Activated CD4-positive, alpha-beta memory T cell treated with anti-CD3 and anti-CD28 coated beads for 36 hours (primary cell): ENCODE measurements at regions not wholly inside any gene's neighbourhood (a gene's known extent, or its start where the extent isn't known, plus 50 kb on each side); places are given as distances from the start of the nearest gene placed in this dataset.

Experiments
- CTCF ChIA-PET: fragments of 350-600 bp; sonication (Branson Sonifier 250); formaldehyde crosslinking; loops from one replicate; lab custom pipeline; 2021; ENCODE audit warnings: antibody characterized with exemption, inconsistent platforms; lab: Charles Lee
- POLR2A ChIA-PET: fragments of 350-600 bp; sonication (Branson Sonifier 250); formaldehyde crosslinking; loops from one replicate; lab custom pipeline; 2021; ENCODE audit warnings: antibody characterized with exemption; lab: Charles Lee
- DNase-seq: peaks from one replicate; pipeline ENCODE4 v3.0.0-alpha.2; 2020
- H3K27ac Mint-ChIP-seq: one replicate; pipeline ENCODE4 v1.8.0; 2021; ENCODE audit warnings: mixed read lengths
- H3K27me3 Mint-ChIP-seq: one replicate; pipeline ENCODE4 v1.8.0; 2021; ENCODE audit warnings: mixed read lengths
- H3K36me3 Mint-ChIP-seq: one replicate; pipeline ENCODE4 v1.8.0; 2021; ENCODE audit warnings: mixed read lengths
- H3K4me1 Mint-ChIP-seq: one replicate; pipeline ENCODE4 v1.8.0; 2021; ENCODE audit warnings: low read depth, mixed read lengths
- H3K4me3 Mint-ChIP-seq: one replicate; pipeline ENCODE4 v1.8.0; 2021; ENCODE audit warnings: mild to moderate bottlenecking, mixed read lengths
- H3K9me3 Mint-ChIP-seq: one replicate; pipeline ENCODE4 v1.8.0; 2021; ENCODE audit warnings: mixed read lengths
- intact Hi-C: fragments of 100-400 bp; cut with micrococcal nuclease; formaldehyde crosslinking; loops from one replicate; pipeline ENCODE4 v1.15.1; 2023

DNA sequence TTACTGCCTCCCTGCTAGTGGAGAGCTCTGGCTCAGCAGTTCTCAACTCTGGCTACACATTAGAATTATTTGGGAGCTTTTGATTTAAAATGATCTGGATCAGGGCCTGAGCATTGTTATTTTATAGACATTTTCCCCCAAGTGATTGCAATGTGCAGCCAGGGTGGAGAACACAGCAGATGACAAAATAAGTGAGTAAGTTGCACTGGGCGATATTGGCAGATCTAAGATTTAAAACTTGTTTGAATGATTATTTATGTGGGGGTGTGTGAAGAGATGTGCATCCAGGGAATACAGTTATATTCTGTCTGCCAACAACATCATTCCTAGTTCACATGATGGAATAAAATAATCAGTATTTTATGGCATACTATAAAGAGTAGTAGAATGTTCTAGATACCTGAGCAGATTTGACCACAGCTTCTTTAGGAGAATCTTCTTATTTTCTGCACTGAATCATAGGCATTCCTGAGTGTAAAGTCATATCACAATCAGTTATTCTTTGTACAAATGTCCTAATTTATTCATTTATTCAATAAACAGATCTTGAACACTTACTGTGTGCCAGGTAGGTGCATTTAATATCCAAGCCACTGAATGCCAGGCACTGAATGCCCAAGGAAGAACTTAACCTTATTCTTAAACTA is 123.9 kb downstream of the UCHL1 start:
- POLR2A ChIA-PET: no interaction called here
- H3K27ac Mint-ChIP-seq: no peak overlapping the region

DNA sequence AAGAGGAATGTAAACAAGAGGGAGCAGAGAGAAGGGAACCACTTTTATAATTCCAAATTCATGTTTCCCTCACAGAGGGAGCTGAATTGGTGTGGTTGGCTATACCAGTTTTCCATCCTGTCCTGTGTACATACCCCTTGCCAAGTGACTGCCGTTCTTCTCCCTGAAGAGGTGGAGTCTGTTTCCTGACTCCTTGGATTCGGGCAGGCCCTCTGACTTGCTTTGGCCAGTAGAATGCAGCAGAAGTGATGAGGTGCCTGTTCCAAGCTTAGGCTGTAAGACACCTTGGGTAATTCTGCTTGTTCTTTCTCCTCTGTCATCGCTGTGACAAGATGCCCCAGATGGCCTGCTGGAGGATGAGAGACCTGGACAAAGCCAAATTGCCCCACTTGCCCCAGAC is 124.7 kb downstream of the UCHL1 start:
- Mint-ChIP-seq H3K27me3 (no peaks in the 10 kb centered on the region), H3K9me3 (peaks cover 8% of the 10 kb centered on the region), H3K36me3 (no peaks in the 10 kb centered on the region), H3K27ac (no peak overlapping the region), H3K4me1 (no peaks in the 10 kb centered on the region), H3K4me3 (no peak overlapping the region)
- ChIA-PET POLR2A (no interaction called here), CTCF (no interaction called here)
- DNase-seq: no peak
- intact Hi-C loops: no loop called here

More for the DNA sequence above, 123.9 kb downstream of the UCHL1 start:
- Mint-ChIP-seq H3K9me3 (peaks cover 8% of the 10 kb centered on the region), H3K36me3 (no peaks in the 10 kb centered on the region), H3K4me3 (no peak overlapping the region), H3K4me1 (no peaks in the 10 kb centered on the region), H3K27me3 (no peaks in the 10 kb centered on the region)
- intact Hi-C loops: no loop called here
- CTCF ChIA-PET: no interaction called here
- no peak for DNase-seq

DNA sequence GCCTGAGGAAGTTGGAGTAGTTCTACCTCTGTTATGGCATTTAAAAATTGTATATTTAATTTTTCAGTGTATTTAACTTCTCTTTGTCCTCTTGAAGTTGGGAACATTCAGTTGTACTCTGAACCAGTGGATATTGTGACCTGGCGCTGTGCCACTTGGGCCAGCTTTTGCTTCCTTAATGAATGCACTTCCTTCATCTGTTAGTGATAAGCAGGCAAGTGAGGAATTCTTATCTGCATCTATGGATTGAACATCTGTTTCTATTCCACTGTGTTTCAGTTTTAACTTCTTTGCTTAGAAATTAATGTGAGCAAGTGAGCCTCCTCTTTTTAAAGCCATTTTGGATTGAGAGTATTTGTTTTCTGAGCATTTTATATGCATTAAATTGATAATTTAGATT is 128.3 kb downstream of the UCHL1 start:
- ChIA-PET POLR2A (no interaction called here), CTCF (no interaction called here)
- Mint-ChIP-seq H3K27me3 (no peaks in the 10 kb centered on the region), H3K27ac (no peak overlapping the region), H3K4me1 (no peaks in the 10 kb centered on the region), H3K4me3 (no peak overlapping the region), H3K9me3 (no peaks in the 10 kb centered on the region), H3K36me3 (no peaks in the 10 kb centered on the region)
- DNase-seq: no peak
- intact Hi-C loops: no loop called here

DNA sequence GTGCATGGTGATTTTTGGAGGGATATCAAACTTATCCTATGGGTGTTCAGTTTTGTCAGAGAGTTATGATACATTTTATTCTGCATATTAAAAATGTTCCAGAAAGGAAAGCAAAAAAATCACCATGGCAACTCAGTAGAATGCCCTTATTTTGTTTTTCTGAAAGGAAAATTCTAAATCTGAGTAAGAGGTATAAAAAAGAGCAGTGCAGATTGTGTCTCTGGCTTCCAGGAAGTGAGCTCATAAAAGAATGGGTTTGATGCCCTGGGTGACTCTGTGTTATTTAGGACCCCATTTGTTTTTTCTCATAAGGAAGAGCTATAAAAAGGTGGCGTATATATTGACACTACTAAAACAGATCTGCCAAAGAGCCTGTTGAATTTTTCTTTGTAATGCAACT is 128.8 kb downstream of the UCHL1 start:
- Mint-ChIP-seq H3K9me3 (no peaks in the 10 kb centered on the region), H3K4me1 (no peaks in the 10 kb centered on the region), H3K27me3 (no peaks in the 10 kb centered on the region), H3K36me3 (no peaks in the 10 kb centered on the region), H3K4me3 (no peak overlapping the region), H3K27ac (no peak overlapping the region)
- DNase-seq: no peak
- ChIA-PET POLR2A (no interaction called here), CTCF (no interaction called here)
- intact Hi-C loops: no loop called here

DNA sequence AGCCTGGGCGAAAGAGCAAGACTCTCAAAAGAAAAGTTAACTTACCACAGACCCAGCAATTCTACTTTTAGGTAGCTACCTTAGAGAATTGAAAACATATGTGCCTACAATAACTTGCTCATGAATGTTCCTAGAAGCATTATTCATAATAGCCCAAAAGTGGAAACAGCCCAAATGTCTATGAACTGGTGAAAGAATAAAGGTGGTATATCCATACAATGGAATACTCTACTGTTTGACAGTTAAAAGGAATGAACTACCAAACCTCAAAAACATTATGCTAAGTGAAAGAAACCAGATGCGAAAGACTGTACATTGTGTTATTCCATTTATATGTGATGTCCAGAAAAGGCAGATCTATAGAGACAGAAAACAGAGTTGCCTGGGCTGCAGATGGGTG is 131.4 kb downstream of the UCHL1 start:
- intact Hi-C loops: no loop called here
- Mint-ChIP-seq H3K9me3 (no peaks in the 10 kb centered on the region), H3K27me3 (no peaks in the 10 kb centered on the region), H3K27ac (no peak overlapping the region), H3K4me1 (no peaks in the 10 kb centered on the region), H3K36me3 (no peaks in the 10 kb centered on the region), H3K4me3 (no peak overlapping the region)
- DNase-seq: no peak
- POLR2A ChIA-PET: no interaction called here
- CTCF ChIA-PET: no interaction called here

DNA sequence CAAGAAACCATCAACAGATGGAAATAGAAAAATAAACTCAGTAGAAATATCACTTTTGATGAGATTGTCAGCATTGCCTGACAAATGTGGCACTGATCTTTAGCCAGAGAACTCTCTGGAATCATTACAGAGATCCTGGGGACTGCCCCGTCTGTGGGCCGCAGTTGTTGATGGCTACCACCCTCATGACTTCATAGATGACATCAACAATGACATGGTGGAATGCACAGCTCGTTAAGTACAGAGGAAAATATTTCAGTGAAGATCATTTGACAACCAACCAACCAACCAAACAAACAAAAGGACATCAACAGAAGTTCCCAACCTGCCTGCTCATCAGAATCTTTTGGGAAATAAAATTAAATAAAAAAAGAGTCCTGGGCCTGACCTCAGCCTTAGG is 132.6 kb downstream of the UCHL1 start:
- DNase-seq: no peak
- Mint-ChIP-seq H3K4me1 (no peaks in the 10 kb centered on the region), H3K27ac (no peak overlapping the region), H3K4me3 (no peak overlapping the region), H3K27me3 (no peaks in the 10 kb centered on the region), H3K36me3 (no peaks in the 10 kb centered on the region), H3K9me3 (no peaks in the 10 kb centered on the region)
- ChIA-PET POLR2A (no interaction called here), CTCF (no interaction called here)
- intact Hi-C loops: no loop called here

DNA sequence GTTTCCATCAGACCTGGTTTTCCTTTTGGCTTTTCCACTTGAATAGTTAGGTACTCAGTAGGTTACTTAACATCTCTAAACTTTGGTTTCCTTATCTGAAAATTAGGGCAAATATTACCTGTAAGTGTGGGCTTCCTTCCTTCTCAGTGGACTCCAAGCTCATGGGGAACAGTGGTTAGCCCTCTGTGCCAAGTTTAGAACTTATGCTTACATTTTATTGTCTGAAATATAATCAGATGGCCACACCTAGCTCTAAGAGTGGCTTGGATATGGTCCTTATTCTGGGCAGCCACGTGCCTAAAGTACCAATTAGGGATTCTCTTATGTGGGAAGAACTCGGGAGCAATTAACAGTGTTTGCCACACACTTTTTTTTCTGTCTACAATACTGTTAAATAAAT is 133.9 kb downstream of the UCHL1 start:
- Mint-ChIP-seq H3K36me3 (no peaks in the 10 kb centered on the region), H3K4me1 (no peaks in the 10 kb centered on the region), H3K9me3 (no peaks in the 10 kb centered on the region), H3K27ac (no peak overlapping the region), H3K27me3 (no peaks in the 10 kb centered on the region), H3K4me3 (no peak overlapping the region)
- no peak for DNase-seq
- intact Hi-C loops: no loop called here
- CTCF ChIA-PET: no interaction called here
- POLR2A ChIA-PET: no interaction called here

DNA sequence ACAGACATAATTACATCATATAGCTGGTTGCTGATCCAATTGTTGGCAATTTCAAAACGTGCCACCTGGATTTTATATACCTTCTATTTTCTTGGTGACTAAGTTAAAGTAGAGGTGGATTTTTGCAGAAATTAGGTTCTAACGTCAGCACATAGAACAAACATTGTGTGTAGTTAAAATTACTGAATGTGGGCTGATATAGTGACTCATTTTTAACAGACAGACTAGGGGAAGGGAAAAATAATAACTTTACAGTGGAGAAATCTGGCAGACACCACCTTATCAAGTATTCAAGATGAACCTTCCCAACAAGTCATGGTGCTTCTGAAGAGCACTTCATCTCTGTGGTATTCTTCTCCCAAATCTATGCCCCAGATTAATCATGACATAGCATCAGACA is 134.5 kb downstream of the UCHL1 start:
- intact Hi-C loops: no loop called here
- Mint-ChIP-seq H3K27ac (no peak overlapping the region), H3K4me1 (no peaks in the 10 kb centered on the region), H3K9me3 (no peaks in the 10 kb centered on the region), H3K27me3 (no peaks in the 10 kb centered on the region), H3K4me3 (no peak overlapping the region), H3K36me3 (no peaks in the 10 kb centered on the region)
- ChIA-PET CTCF (no interaction called here), POLR2A (no interaction called here)
- no peak for DNase-seq

DNA sequence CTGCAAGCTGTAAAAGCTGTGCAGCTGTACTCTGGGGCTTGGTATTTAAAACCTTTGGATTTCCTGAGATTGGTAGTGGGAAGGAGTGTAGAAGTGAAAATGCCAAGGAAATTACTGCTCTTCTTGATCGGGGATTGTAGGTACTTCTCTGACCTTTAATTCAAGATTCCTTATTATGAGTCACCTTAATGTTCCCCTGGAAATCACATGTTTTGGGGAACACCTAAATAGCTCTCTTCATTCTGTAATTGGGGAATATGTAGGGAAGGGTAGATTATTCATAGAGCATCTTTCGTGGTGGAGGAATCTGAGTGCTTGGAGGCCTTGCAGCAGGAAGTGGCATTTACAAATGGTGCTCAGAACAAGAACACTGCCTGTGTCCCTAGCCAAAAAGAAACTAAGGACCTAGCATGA is 137.8 kb downstream of the UCHL1 start:
- Mint-ChIP-seq H3K9me3 (no peaks in the 10 kb centered on the region), H3K27me3 (no peaks in the 10 kb centered on the region), H3K4me3 (no peak overlapping the region), H3K4me1 (no peaks in the 10 kb centered on the region), H3K27ac (no peak overlapping the region), H3K36me3 (no peaks in the 10 kb centered on the region)
- intact Hi-C loops: no loop called here
- ChIA-PET POLR2A (no interaction called here), CTCF (no interaction called here)
- DNase-seq: no peak

DNA sequence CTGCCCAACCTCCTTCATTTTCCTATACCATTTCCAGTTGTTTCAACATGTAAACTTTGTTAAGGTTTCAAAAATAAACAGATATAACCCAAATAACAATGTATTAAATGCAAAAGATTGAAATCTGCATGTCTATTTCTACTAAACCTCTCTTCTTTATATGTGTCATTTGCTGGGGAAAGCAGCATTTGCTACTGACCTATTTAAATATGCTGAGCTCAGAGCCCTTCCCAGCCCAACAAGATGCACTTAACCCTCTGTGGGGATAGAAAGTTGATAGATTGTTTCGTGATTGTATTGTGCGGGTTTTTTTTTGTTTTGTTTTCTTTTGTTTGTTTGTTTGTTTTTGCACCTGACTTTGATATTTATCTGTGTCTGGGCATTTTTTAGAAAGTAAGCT is 139.5 kb downstream of the UCHL1 start:
- Mint-ChIP-seq H3K27ac (no peak overlapping the region), H3K9me3 (no peaks in the 10 kb centered on the region), H3K4me3 (no peak overlapping the region), H3K4me1 (no peaks in the 10 kb centered on the region), H3K36me3 (no peaks in the 10 kb centered on the region), H3K27me3 (no peaks in the 10 kb centered on the region)
- POLR2A ChIA-PET: no interaction called here
- CTCF ChIA-PET: no interaction called here
- no peak for DNase-seq
- intact Hi-C loops: no loop called here

DNA sequence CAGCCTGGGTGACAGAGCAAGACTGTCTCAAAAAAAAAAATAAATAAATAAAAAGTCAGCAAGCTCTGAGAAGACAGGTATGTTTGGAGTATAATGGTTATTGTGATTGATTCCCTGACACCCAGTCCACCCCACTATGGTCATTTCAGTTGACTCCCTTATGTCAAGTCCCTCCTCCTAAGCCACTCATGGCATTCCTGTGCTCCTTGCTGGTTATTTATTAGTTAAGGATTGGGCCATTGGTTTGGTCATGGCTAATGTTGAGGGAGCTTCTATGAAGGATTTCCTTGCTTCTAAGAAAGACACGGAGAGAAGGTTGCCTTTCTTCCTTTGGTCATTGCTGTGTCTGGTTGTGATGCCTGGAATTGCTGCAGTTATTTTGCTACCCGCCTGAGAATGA is 140.1 kb downstream of the UCHL1 start:
- H3K27me3 Mint-ChIP-seq: no peaks in the 10 kb centered on the region
- no peak overlapping the region for H3K4me3 Mint-ChIP-seq
- intact Hi-C loops: no loop called here
- no peaks in the 10 kb centered on the region for H3K9me3 Mint-ChIP-seq
- H3K36me3 Mint-ChIP-seq: no peaks in the 10 kb centered on the region
- ChIA-PET CTCF (no interaction called here), POLR2A (no interaction called here)
- H3K4me1 Mint-ChIP-seq: no peaks in the 10 kb centered on the region
- H3K27ac Mint-ChIP-seq: no peak overlapping the region
- DNase-seq: no peak

DNA sequence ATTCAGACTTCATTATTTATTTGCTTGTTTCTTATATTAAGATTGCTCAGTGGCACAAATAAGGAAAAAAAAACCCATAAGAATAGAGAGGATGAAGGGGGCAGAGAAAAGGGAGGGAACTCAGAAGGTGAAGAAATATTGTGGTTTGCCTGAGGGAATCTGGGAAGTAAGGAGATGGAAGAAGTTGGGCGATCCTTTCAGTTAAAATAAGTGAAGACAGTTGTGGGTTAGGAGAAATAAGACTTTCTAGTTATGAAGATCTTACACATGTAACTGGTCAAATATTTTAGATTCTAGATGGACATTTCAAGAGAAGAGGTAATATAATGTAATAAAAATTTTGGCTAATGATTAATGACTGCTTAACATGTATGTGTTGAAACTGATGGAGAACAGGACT is 138.7 kb upstream of the LIMCH1 start:
- H3K27ac Mint-ChIP-seq: no peak overlapping the region
- no peaks in the 10 kb centered on the region for H3K9me3 Mint-ChIP-seq
- CTCF ChIA-PET: no interaction called here
- no peak overlapping the region for H3K4me3 Mint-ChIP-seq
- H3K36me3 Mint-ChIP-seq: no peaks in the 10 kb centered on the region
- POLR2A ChIA-PET: no interaction called here
- H3K4me1 Mint-ChIP-seq: no peaks in the 10 kb centered on the region
- no peaks in the 10 kb centered on the region for H3K27me3 Mint-ChIP-seq
- intact Hi-C loops: no loop called here
- DNase-seq: no peak

DNA sequence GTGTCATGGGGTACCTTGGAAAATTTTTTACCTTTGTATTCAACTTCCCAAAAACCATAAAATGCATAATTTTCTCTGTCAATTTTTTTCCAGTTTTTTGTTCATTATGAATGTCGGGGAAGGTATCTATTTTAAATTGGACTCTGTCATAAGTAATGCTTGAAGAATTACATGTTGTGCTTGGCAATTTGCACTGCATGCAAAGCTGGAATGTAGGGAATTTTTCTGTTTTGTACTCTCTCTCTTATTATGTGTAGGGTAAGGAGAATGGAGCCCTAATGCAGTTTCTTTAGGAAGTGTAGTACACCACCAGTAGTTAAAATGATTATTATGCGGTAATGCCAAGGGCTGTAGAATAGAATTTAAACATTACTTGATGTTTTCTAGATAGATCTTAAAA is 137.7 kb upstream of the LIMCH1 start:
- CTCF ChIA-PET: no interaction called here
- no peaks in the 10 kb centered on the region for H3K36me3 Mint-ChIP-seq
- POLR2A ChIA-PET: no interaction called here
- no peaks in the 10 kb centered on the region for H3K27me3 Mint-ChIP-seq
- intact Hi-C loops: no loop called here
- no peaks in the 10 kb centered on the region for H3K9me3 Mint-ChIP-seq
- no peak overlapping the region for H3K4me3 Mint-ChIP-seq
- no peak for DNase-seq
- H3K27ac Mint-ChIP-seq: no peak overlapping the region
- H3K4me1 Mint-ChIP-seq: no peaks in the 10 kb centered on the region
